ENCODE measurements at regions not wholly inside any gene's neighbourhood (a gene's known extent, or its start where the extent isn't known, plus 50 kb on each side); places are given as distances from the start of the nearest gene placed in this dataset.

DNA sequence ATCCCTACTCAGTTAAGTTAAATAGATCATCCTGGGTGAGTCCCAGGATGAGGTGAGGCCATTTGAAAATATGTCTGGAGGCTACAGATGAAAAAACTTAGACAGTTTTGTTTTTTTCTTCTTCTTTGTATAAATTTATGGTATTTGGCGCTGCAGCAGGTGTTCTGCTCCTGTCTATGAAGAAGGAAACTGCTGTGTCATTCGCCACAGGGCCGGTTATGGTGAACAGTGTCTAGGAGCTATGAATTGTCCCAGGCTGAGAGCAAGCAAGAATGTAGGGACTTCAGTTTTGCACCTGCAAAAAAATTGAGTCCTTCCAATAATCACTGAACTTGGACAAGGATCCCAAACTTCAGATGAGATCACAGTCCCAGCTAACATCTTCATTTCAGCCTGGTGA, 674.3 kb upstream of the RGS18 start:
- Mint-ChIP-seq H3K9me3 (peaks cover 7% of the 10 kb centered on the region), H3K4me1 (no peaks in the 10 kb centered on the region), H3K36me3 (ENCODE audit: low read depth) (no peaks in the 10 kb centered on the region), H3K27me3 (no peaks in the 10 kb centered on the region), H3K27ac (no peak overlapping the region), H3K4me3 (no peak overlapping the region)
- no peak for DNase-seq
- intact Hi-C loops (cut with micrococcal nuclease): no loop called here
- CTCF ChIA-PET: no interaction called here
- ATAC-seq (ENCODE audit: low read depth): no peak
- POLR2A ChIA-PET: no interaction called here
- TF ChIP-seq, protein P1, sequence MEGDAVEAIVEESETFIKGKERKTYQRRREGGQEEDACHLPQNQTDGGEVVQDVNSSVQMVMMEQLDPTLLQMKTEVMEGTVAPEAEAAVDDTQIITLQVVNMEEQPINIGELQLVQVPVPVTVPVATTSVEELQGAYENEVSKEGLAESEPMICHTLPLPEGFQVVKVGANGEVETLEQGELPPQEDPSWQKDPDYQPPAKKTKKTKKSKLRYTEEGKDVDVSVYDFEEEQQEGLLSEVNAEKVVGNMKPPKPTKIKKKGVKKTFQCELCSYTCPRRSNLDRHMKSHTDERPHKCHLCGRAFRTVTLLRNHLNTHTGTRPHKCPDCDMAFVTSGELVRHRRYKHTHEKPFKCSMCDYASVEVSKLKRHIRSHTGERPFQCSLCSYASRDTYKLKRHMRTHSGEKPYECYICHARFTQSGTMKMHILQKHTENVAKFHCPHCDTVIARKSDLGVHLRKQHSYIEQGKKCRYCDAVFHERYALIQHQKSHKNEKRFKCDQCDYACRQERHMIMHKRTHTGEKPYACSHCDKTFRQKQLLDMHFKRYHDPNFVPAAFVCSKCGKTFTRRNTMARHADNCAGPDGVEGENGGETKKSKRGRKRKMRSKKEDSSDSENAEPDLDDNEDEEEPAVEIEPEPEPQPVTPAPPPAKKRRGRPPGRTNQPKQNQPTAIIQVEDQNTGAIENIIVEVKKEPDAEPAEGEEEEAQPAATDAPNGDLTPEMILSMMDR (IDR thresholded peaks at IDR 0.05): no peak

DNA sequence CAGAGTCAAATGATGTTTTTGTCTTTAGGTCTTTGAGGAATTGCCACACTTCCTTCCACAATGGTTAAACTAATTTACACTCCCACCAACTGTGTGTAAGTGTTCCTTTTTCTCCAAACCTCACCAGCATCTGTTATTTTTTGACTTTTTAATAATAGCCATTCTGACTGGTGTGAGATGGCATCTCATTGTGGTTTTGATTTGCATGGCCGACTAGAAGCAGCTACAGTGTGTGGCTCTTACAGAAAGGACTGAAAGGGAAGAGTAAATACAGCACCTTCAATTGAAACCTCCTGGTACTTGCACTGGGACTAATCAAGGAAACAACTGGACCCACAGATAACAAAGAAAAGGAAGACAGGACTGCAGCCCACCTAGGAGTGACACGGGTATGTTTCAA, 668.0 kb upstream of the RGS18 start:
- intact Hi-C loops (cut with micrococcal nuclease): no loop called here
- TF ChIP-seq, protein P1 (IDR thresholded peaks at IDR 0.05): no peak
- DNase-seq (no peak), ATAC-seq (ENCODE audit: low read depth) (no peak)
- Mint-ChIP-seq H3K27me3 (no peaks in the 10 kb centered on the region), H3K9me3 (peaks cover 6% of the 10 kb centered on the region), H3K27ac (no peak overlapping the region), H3K4me3 (no peak overlapping the region), H3K36me3 (ENCODE audit: low read depth) (no peaks in the 10 kb centered on the region), H3K4me1 (no peaks in the 10 kb centered on the region)
- ChIA-PET CTCF (no interaction called here), POLR2A (no interaction called here)

DNA sequence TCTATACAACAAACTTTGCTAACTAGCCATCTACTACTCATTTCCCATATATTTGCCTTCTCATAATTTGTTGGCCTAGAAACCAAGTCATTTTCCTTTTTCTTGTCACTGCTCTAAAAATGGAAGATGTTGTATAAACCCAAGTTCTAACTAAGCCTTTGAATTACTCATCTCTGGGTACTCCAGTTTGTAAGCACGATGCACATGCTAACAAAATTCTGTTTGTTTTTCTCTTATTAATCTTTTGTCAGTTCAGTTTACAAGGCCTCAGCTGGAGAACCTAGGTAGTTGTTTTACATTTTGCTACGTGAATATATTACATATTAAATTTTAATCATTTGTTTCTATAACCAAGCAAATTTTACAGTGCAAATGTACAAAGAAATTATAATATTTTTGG, 663.2 kb upstream of the RGS18 start:
- Mint-ChIP-seq H3K27ac (no peak overlapping the region), H3K27me3 (no peaks in the 10 kb centered on the region), H3K9me3 (peaks cover 2% of the 10 kb centered on the region), H3K36me3 (ENCODE audit: low read depth) (no peaks in the 10 kb centered on the region), H3K4me3 (no peak overlapping the region), H3K4me1 (no peaks in the 10 kb centered on the region)
- TF ChIP-seq, protein P1 (IDR thresholded peaks at IDR 0.05): no peak
- ChIA-PET POLR2A (no interaction called here), CTCF (no interaction called here)
- no peak for ATAC-seq (ENCODE audit: low read depth)
- intact Hi-C loops (cut with micrococcal nuclease): no loop called here
- no peak for DNase-seq

DNA sequence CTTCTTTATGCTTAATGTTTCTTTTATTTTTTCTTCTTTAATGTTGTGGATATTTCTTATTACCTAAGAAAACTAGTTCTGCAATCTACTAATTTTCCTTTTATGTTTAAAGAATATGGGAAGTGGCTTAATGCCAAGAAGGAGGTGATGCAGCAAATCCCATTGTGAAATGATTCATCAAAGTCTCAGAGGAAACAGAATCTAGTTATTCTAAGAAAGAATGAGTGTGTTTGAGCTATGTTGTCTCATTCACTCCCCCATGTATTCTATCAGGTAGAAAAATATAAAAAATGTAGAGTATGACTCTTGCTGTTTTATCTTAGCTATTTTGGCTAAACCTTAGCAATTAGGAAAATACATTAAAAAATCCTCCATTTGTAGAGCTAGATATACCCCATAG, 659.9 kb upstream of the RGS18 start:
- ATAC-seq (ENCODE audit: low read depth): no peak
- H3K4me1 Mint-ChIP-seq: no peaks in the 10 kb centered on the region
- no peaks in the 10 kb centered on the region for H3K9me3 Mint-ChIP-seq
- intact Hi-C loops (cut with micrococcal nuclease): no loop called here
- DNase-seq: no peak
- H3K27ac Mint-ChIP-seq: no peak overlapping the region
- CTCF ChIA-PET: no interaction called here
- POLR2A ChIA-PET: no interaction called here
- no peaks in the 10 kb centered on the region for H3K27me3 Mint-ChIP-seq
- TF ChIP-seq, protein P1 (IDR thresholded peaks at IDR 0.05): no peak
- H3K36me3 Mint-ChIP-seq (ENCODE audit: low read depth): no peaks in the 10 kb centered on the region
- H3K4me3 Mint-ChIP-seq: no peak overlapping the region

DNA sequence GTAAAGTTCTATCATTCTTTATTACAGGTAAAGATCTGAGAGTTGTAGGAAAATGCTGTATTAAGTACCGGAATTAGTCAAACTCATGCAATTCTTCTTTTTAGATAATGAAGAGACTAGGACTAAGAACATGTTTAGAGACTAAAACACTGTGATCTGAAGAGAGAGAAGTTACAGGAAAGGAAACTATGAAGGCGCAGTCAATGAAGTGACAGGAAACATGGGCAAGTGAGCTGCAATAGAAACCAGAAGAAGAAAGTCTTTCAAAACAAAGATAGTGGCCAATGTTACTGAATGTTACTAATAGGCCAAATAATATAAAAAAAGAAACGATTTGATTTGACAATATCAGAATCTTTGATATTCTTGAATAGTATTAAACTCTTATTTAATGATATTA, 659.4 kb upstream of the RGS18 start:
- DNase-seq (no peak), ATAC-seq (ENCODE audit: low read depth) (no peak)
- H3K36me3 Mint-ChIP-seq (ENCODE audit: low read depth): no peaks in the 10 kb centered on the region
- H3K27ac Mint-ChIP-seq: no peak overlapping the region
- POLR2A ChIA-PET: no interaction called here
- TF ChIP-seq, protein P1 (IDR thresholded peaks at IDR 0.05): no peak
- H3K4me3 Mint-ChIP-seq: no peak overlapping the region
- CTCF ChIA-PET: no interaction called here
- H3K27me3 Mint-ChIP-seq: no peaks in the 10 kb centered on the region
- no peaks in the 10 kb centered on the region for H3K4me1 Mint-ChIP-seq
- intact Hi-C loops (cut with micrococcal nuclease): no loop called here
- H3K9me3 Mint-ChIP-seq: no peaks in the 10 kb centered on the region
